ENCODE measurements at regions not wholly inside any gene's neighbourhood (a gene's known extent, or its start where the extent isn't known, plus 50 kb on each side); places are given as distances from the start of the nearest gene placed in this dataset.

DNA sequence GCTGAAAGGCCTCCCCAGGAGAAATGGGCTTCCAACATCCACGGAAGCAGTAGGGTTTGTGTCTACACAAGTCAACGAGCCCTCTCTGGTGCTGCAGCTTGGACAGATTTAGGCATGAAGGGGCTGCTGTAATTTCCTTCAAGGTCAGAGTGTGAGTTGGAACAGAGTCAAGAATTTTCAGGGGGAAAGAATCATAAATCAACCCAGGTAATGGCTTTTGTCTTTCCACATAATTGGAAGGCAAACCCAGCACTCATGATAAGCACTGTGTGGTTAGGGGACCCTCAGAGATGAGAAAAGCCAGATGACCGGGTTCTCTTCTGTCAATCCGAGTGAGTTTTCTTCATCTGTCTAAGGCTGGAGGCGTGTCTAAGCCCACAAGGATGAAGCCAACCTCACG lies 78.6 kb upstream of the MXRA5 start:
- ATAC-seq (no peak), DNase-seq (ENCODE audit: low read depth, low spot score) (no peak)
- Histone ChIP-seq H3K9me3 (ENCODE audit: control insufficient read depth, insufficient read depth, low read depth, low read length) (no peaks in the 10 kb centered on the region), H3K27ac (ENCODE audit: low read length) (no peak overlapping the region), H3K4me3 (ENCODE audit: low read depth in 2 of 2, low read length in 2 of 2) (no peak overlapping the region), H3K27me3 (ENCODE audit: control insufficient read depth, insufficient read depth, low read length) (no peaks in the 10 kb centered on the region), H3K4me1 (ENCODE audit: control insufficient read depth, insufficient read depth, low read length) (no peaks in the 10 kb centered on the region), H3K36me3 (ENCODE audit: control insufficient read depth, insufficient read depth, low read length) (no peaks in the 10 kb centered on the region)
- in situ Hi-C loops (cut with HindIII; ENCODE audit: low pct_unique_long_range_greater_than_20kb, low sequenced_read_pairs) = no loop called here
- ChIA-PET POLR2A (no interaction called here), CTCF (no interaction called here)
- no TSS peak for BruUV-seq (replicated peaks)
- intact Hi-C loops (cut with micrococcal nuclease; ENCODE audit: unreplicated experiment) = no loop called here
- TF ChIP-seq REST (IDR thresholded peaks at IDR 0.05; ENCODE audit: insufficient read depth in 1 of 2, low read depth in 2 of 2, low read length in 1 of 2) = no peak
- no peak for TF ChIP-seq SIN3A (IDR thresholded peaks at IDR 0.05; ENCODE audit: borderline replicate concordance, insufficient read depth, low read depth, low read length)
- no peak for TF ChIP-seq TCF7L2 (IDR thresholded peaks at IDR 0.05; ENCODE audit: low read depth, low read length)
- TF ChIP-seq POLR2AphosphoS5 (IDR thresholded peaks at IDR 0.05; ENCODE audit: low read depth, low read length) = no peak
- TF ChIP-seq, protein P1, sequence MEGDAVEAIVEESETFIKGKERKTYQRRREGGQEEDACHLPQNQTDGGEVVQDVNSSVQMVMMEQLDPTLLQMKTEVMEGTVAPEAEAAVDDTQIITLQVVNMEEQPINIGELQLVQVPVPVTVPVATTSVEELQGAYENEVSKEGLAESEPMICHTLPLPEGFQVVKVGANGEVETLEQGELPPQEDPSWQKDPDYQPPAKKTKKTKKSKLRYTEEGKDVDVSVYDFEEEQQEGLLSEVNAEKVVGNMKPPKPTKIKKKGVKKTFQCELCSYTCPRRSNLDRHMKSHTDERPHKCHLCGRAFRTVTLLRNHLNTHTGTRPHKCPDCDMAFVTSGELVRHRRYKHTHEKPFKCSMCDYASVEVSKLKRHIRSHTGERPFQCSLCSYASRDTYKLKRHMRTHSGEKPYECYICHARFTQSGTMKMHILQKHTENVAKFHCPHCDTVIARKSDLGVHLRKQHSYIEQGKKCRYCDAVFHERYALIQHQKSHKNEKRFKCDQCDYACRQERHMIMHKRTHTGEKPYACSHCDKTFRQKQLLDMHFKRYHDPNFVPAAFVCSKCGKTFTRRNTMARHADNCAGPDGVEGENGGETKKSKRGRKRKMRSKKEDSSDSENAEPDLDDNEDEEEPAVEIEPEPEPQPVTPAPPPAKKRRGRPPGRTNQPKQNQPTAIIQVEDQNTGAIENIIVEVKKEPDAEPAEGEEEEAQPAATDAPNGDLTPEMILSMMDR (IDR thresholded peaks at IDR 0.05) = no peak

GRCh38 chrX:3420316-3420715 lies 73.9 kb upstream of the MXRA5 start:
- intact Hi-C loops (cut with micrococcal nuclease; ENCODE audit: unreplicated experiment) = no loop called here
- Histone ChIP-seq H3K9me3 (ENCODE audit: control insufficient read depth, insufficient read depth, low read depth, low read length) (no peaks in the 10 kb centered on the region), H3K36me3 (ENCODE audit: control insufficient read depth, insufficient read depth, low read length) (no peaks in the 10 kb centered on the region), H3K4me1 (ENCODE audit: control insufficient read depth, insufficient read depth, low read length) (no peaks in the 10 kb centered on the region), H3K4me3 (ENCODE audit: low read depth in 2 of 2, low read length in 2 of 2) (no peak overlapping the region), H3K27ac (ENCODE audit: low read length) (no peak overlapping the region), H3K27me3 (ENCODE audit: control insufficient read depth, insufficient read depth, low read length) (no peaks in the 10 kb centered on the region)
- ATAC-seq (no peak), DNase-seq (ENCODE audit: low read depth, low spot score) (no peak)
- in situ Hi-C loops (cut with HindIII; ENCODE audit: low pct_unique_long_range_greater_than_20kb, low sequenced_read_pairs) = no loop called here
- CTCF ChIA-PET = no interaction called here
- TF ChIP-seq POLR2AphosphoS5 (IDR thresholded peaks at IDR 0.05; ENCODE audit: low read depth, low read length) = no peak
- TF ChIP-seq REST (IDR thresholded peaks at IDR 0.05; ENCODE audit: insufficient read depth in 1 of 2, low read depth in 2 of 2, low read length in 1 of 2) = no peak
- TF ChIP-seq, protein P1 (IDR thresholded peaks at IDR 0.05) = no peak
- no peak for TF ChIP-seq SIN3A (IDR thresholded peaks at IDR 0.05; ENCODE audit: borderline replicate concordance, insufficient read depth, low read depth, low read length)
- TF ChIP-seq TCF7L2 (IDR thresholded peaks at IDR 0.05; ENCODE audit: low read depth, low read length) = no peak
- no TSS peak for BruUV-seq (replicated peaks)
- POLR2A ChIA-PET = no interaction called here

All from Panc1 (cell line).